A673 (cell line): ENCODE measurements at regions not wholly inside any gene's neighbourhood (a gene's known extent, or its start where the extent isn't known, plus 50 kb on each side); places are given as distances from the start of the nearest gene placed in this dataset.

Experiments used
- BruUV-seq: library from RNA; stranded (reverse); fragments of 400-500 nt; replicated peaks from 2 replicates; lab custom pipeline; 2021; lab: Mats Ljungman, UMichigan
- CTCF ChIA-PET: fragments of 300-600 bp; sonication (Branson Sonifier 250); formaldehyde crosslinking; loops from one replicate; lab custom pipeline; 2022; ENCODE audit warnings: antibody characterized with exemption; lab: Charles Lee
- POLR2A ChIA-PET: fragments of 300-600 bp; sonication (Branson Sonifier 250); formaldehyde crosslinking; loops from one replicate; lab custom pipeline; 2022; ENCODE audit warnings: antibody characterized with exemption; ENCODE audit not compliant: low non-redundant PET; lab: Charles Lee
- DNase-seq: peaks from one replicate; pipeline ENCODE4 v3.0.0-alpha.2; 2015; ENCODE audit warnings: low spot score
- H3K27ac ChIP-seq: fragments of 200-600 bp; sonication (generic); 2 replicates; pipeline ENCODE4 v1.5.1; 2016; ENCODE audit warnings: mixed run types, low read depth, mild to moderate bottlenecking, mixed read lengths, antibody characterized with exemption, low read length; ENCODE audit not compliant: poor library complexity, severe bottlenecking
- H3K27me3 ChIP-seq: fragments of 200-600 bp; sonication (generic); replicated peaks from 2 replicates; pipeline ENCODE4 v1.6.1; 2017; ENCODE audit warnings: mixed run types, low read depth, mild to moderate bottlenecking, mixed read lengths, antibody characterized with exemption, low read length; ENCODE audit not compliant: insufficient read depth, poor library complexity
- H3K36me3 ChIP-seq: fragments of 200-600 bp; sonication (generic); 2 replicates; pipeline ENCODE4 v1.6.1; 2016; ENCODE audit warnings: mixed run types, mild to moderate bottlenecking, mixed read lengths, antibody characterized with exemption, low read length; ENCODE audit not compliant: insufficient read depth, poor library complexity, severe bottlenecking
- H3K4me1 ChIP-seq: fragments of 200-600 bp; sonication (generic); 2 replicates; pipeline ENCODE4 v1.6.1; 2017; ENCODE audit warnings: mixed run types, mild to moderate bottlenecking, mixed read lengths, antibody characterized with exemption, low read length; ENCODE audit not compliant: insufficient read depth, poor library complexity, severe bottlenecking
- H3K4me3 ChIP-seq: fragments of 200-600 bp; sonication (generic); 2 replicates; pipeline ENCODE4 v1.5.1; 2016; ENCODE audit warnings: low read depth, mixed run types, mild to moderate bottlenecking, mixed read lengths, low read length; ENCODE audit not compliant: poor library complexity, severe bottlenecking
- H3K9me3 ChIP-seq: fragments of 200-600 bp; sonication (generic); 2 replicates; pipeline ENCODE4 v1.6.1; 2016; ENCODE audit warnings: mixed run types, low read depth, mild to moderate bottlenecking, mixed read lengths, antibody characterized with exemption, low read length; ENCODE audit not compliant: poor library complexity, severe bottlenecking
- CTCF ChIP-seq: fragments of 300-800, 200-600 bp; sonication (generic); conservative IDR thresholded peaks from 2 replicates; pipeline ENCODE4 v1.5.1; 2017; ENCODE audit warnings: low read depth, mild to moderate bottlenecking, antibody characterized with exemption, low read length, moderate library complexity, mixed read lengths
- EZH2 ChIP-seq: fragments of 200-600 bp; sonication (generic); IDR thresholded peaks from 2 replicates; pipeline ENCODE4 v1.6.1; 2017; ENCODE audit warnings: borderline replicate concordance, low read depth, mild to moderate bottlenecking, mixed read lengths, antibody characterized with exemption, low read length; ENCODE audit not compliant: poor library complexity, severe bottlenecking
- intact Hi-C: fragments of 100-400 bp; cut with micrococcal nuclease; formaldehyde crosslinking; loops from one replicate; pipeline ENCODE4 v1.10.0; 2022; ENCODE audit not compliant: unreplicated experiment

DNA sequence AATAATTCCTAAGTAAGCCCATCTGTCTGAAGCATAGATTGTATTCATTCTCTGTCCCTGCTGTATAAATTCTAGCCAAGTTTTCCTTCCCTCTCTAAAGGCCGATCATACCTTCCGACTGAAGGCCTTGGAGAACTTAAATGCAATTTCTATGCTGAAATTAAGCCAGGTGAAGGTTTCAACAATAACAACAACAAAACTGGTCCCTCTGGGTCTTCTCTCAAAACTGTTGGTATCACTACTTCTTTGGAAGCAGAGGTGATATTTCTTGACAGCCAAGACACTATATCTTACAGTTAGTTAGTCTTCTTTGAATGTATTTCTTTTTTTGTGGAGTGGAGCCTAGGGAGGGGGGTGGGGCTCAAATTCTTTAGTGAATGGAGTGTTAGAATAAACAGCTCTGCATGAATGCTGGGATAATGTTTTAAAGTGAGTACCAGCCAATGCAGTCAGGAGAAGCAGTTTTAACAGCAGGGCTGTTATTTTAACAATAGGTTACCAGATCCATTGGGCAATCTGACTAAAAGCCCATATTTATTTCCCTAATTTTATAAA lies 508.9 kb downstream of the EBF1 start:
- ChIA-PET CTCF (no interaction called here), POLR2A (no interaction called here)
- no peak for DNase-seq
- H3K4me1 ChIP-seq = peaks cover 8% of the 10 kb centered on the region
- H3K9me3 ChIP-seq = no peaks in the 10 kb centered on the region
- no peak overlapping the region for H3K4me3 ChIP-seq
- no peaks in the 10 kb centered on the region for H3K36me3 ChIP-seq
- intact Hi-C loops = no loop called here
- TF ChIP-seq EZH2 (no peak), CTCF (no peak)
- H3K27me3 ChIP-seq = no peaks in the 10 kb centered on the region
- BruUV-seq = no TSS peak
- H3K27ac ChIP-seq = no peak overlapping the region

DNA sequence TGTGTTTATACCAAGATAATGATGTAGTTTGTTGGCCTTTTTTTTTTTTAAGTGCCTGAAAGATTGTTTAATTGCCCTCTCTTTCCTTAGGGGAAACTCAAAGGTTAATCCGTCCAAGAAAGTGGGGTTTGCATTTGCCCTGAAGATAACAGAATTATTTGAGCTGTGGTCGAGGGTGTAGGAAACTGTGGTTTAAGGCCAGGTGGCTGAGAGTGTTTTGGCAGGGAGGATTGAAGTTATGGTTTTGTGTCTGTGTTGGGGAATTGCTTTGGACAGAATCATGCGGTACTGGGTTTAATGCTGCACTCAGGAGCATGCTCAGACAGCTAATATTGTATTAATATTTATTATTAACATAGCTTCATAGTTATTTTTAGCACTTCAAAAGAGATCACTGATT lies 509.8 kb downstream of the EBF1 start:
- Histone ChIP-seq H3K9me3 (no peaks in the 10 kb centered on the region), H3K27me3 (no peaks in the 10 kb centered on the region), H3K4me1 (peaks cover 8% of the 10 kb centered on the region), H3K36me3 (no peaks in the 10 kb centered on the region), H3K27ac (no peak overlapping the region), H3K4me3 (no peak overlapping the region)
- ChIA-PET POLR2A (no interaction called here), CTCF (no interaction called here)
- no TSS peak for BruUV-seq
- DNase-seq = no peak
- intact Hi-C loops = no loop called here
- TF ChIP-seq CTCF (no peak), EZH2 (no peak)

GRCh38 chr5:158588617-158589016 lies 511.1 kb downstream of the EBF1 start:
- intact Hi-C loops = no loop called here
- DNase-seq = no peak
- POLR2A ChIA-PET = interaction anchor here (0.8 kb wide), 1 partner anchor 24 kb away, joined by 3 read pairs; no protein-coding TSS in a partner anchor
- no peaks in the 10 kb centered on the region for H3K27me3 ChIP-seq
- H3K36me3 ChIP-seq = no peaks in the 10 kb centered on the region
- H3K4me1 ChIP-seq = peaks cover 8% of the 10 kb centered on the region
- no peak overlapping the region for H3K27ac ChIP-seq
- BruUV-seq = no TSS peak
- CTCF ChIA-PET = no interaction called here
- TF ChIP-seq EZH2 (no peak), CTCF (no peak)
- no peaks in the 10 kb centered on the region for H3K9me3 ChIP-seq
- H3K4me3 ChIP-seq = no peak overlapping the region
